ENCODE measurements at regions not wholly inside any gene's neighbourhood (a gene's known extent, or its start where the extent isn't known, plus 50 kb on each side); places are given as distances from the start of the nearest gene placed in this dataset.

- Histone ChIP-seq H3K27ac (ENCODE audit: low read depth, low read length) (no peak overlapping the region), H3K27me3 (ENCODE audit: insufficient read depth, low read length) (no peaks in the 10 kb centered on the region), H3K9me3 (ENCODE audit: control insufficient read depth in 1 of 2, low read length in 2 of 2) (no peaks in the 10 kb centered on the region), H3K4me1 (ENCODE audit: insufficient read depth, low read length) (no peaks in the 10 kb centered on the region), H3K36me3 (ENCODE audit: insufficient read depth, low read length) (no peaks in the 10 kb centered on the region), H3K4me3 (ENCODE audit: low read length in 2 of 2) (no peak overlapping the region)
- CTCF ChIA-PET (ENCODE audit: partially characterized antibody), result no interaction called here
- peaks cover 0 to 8% (median 0%) of the 10 kb centered on the region in 8 donors for H3K9me3 Mint-ChIP-seq
- H3K27me3 Mint-ChIP-seq, result peaks cover 0 to 3% of the 10 kb centered on the region in 2 donors
- no peaks in the 10 kb centered on the region for H3K4me1 Mint-ChIP-seq
- intact Hi-C loops (cut with micrococcal nuclease), result no loop called here
- H3K36me3 Mint-ChIP-seq, result no peaks in the 10 kb centered on the region
- no peak overlapping the region for H3K4me3 Mint-ChIP-seq
- no peak for DNase-seq
- POLR2A ChIA-PET (ENCODE audit: partially characterized antibody), result no interaction called here
- H3K27ac Mint-ChIP-seq, result no peak overlapping the region
Measured at GRCh38 chr6:21971541-21971940, 325.3 kb downstream of the PRL start.

- peaks cover 0 to 1% of the 10 kb centered on the region in 2 donors for H3K27me3 Mint-ChIP-seq
- Histone ChIP-seq H3K4me3 (ENCODE audit: low read length in 2 of 2) (no peak overlapping the region), H3K27ac (ENCODE audit: low read depth, low read length) (no peak overlapping the region), H3K4me1 (ENCODE audit: insufficient read depth, low read length) (no peaks in the 10 kb centered on the region), H3K36me3 (ENCODE audit: insufficient read depth, low read length) (no peaks in the 10 kb centered on the region), H3K9me3 (ENCODE audit: control insufficient read depth in 1 of 2, low read length in 2 of 2) (no peaks in the 10 kb centered on the region), H3K27me3 (ENCODE audit: insufficient read depth, low read length) (no peaks in the 10 kb centered on the region)
- CTCF ChIA-PET (ENCODE audit: partially characterized antibody), result no interaction called here
- no peak overlapping the region for H3K4me3 Mint-ChIP-seq
- no peak overlapping the region for H3K27ac Mint-ChIP-seq
- no peak for DNase-seq
- no peaks in the 10 kb centered on the region for H3K36me3 Mint-ChIP-seq
- intact Hi-C loops (cut with micrococcal nuclease), result no loop called here
- H3K9me3 Mint-ChIP-seq, result peaks cover 0 to 8% (median 0%) of the 10 kb centered on the region in 8 donors
- POLR2A ChIA-PET (ENCODE audit: partially characterized antibody), result no interaction called here
- no peaks in the 10 kb centered on the region for H3K4me1 Mint-ChIP-seq
Measured at GRCh38 chr6:21972516-21972915, 324.3 kb downstream of the PRL start.

- intact Hi-C loops (cut with micrococcal nuclease), result no loop called here
- Histone ChIP-seq H3K4me3 (ENCODE audit: low read length in 2 of 2) (no peak overlapping the region), H3K27me3 (ENCODE audit: insufficient read depth, low read length) (no peaks in the 10 kb centered on the region), H3K27ac (ENCODE audit: low read depth, low read length) (no peak overlapping the region), H3K9me3 (ENCODE audit: control insufficient read depth in 1 of 2, low read length in 2 of 2) (no peaks in the 10 kb centered on the region), H3K36me3 (ENCODE audit: insufficient read depth, low read length) (no peaks in the 10 kb centered on the region), H3K4me1 (ENCODE audit: insufficient read depth, low read length) (no peaks in the 10 kb centered on the region)
- Mint-ChIP-seq H3K9me3 (peaks cover 0 to 7% (median 0%) of the 10 kb centered on the region in 8 donors), H3K4me3 (no peak overlapping the region), H3K36me3 (no peaks in the 10 kb centered on the region), H3K27ac (no peak overlapping the region), H3K27me3 (peaks cover 0 to 1% of the 10 kb centered on the region in 2 donors), H3K4me1 (peaks cover 0 to 3% (median 0%) of the 10 kb centered on the region in 4 donors)
- ChIA-PET CTCF (ENCODE audit: partially characterized antibody) (no interaction called here), POLR2A (ENCODE audit: partially characterized antibody) (no interaction called here)
- DNase-seq, result no peak
Measured at GRCh38 chr6:21977346-21977745, 319.5 kb downstream of the PRL start.

- ChIA-PET POLR2A (ENCODE audit: partially characterized antibody) (no interaction called here), CTCF (ENCODE audit: partially characterized antibody) (no interaction called here)
- Mint-ChIP-seq H3K4me3 (no peak overlapping the region), H3K9me3 (no peaks in the 10 kb centered on the region), H3K27me3 (no peaks in the 10 kb centered on the region), H3K36me3 (no peaks in the 10 kb centered on the region), H3K4me1 (peaks cover 0 to 3% (median 0%) of the 10 kb centered on the region in 4 donors), H3K27ac (no peak overlapping the region)
- Histone ChIP-seq H3K36me3 (ENCODE audit: insufficient read depth, low read length) (no peaks in the 10 kb centered on the region), H3K27ac (ENCODE audit: low read depth, low read length) (no peak overlapping the region), H3K27me3 (ENCODE audit: insufficient read depth, low read length) (no peaks in the 10 kb centered on the region), H3K9me3 (ENCODE audit: control insufficient read depth in 1 of 2, low read length in 2 of 2) (no peaks in the 10 kb centered on the region), H3K4me1 (ENCODE audit: insufficient read depth, low read length) (no peaks in the 10 kb centered on the region), H3K4me3 (ENCODE audit: low read length in 2 of 2) (no peak overlapping the region)
- intact Hi-C loops (cut with micrococcal nuclease), result no loop called here
- no peak for DNase-seq
Measured at GRCh38 chr6:21981235-21981833, 315.5 kb downstream of the PRL start.

GRCh38 chr6:21984135-21984534 is 312.7 kb downstream of the PRL start:
- Mint-ChIP-seq H3K36me3 (no peaks in the 10 kb centered on the region), H3K4me3 (no peak overlapping the region), H3K4me1 (peaks cover 0 to 6% (median 3%) of the 10 kb centered on the region in 4 donors), H3K27ac (no peak overlapping the region), H3K9me3 (no peaks in the 10 kb centered on the region), H3K27me3 (no peaks in the 10 kb centered on the region)
- Histone ChIP-seq H3K27me3 (ENCODE audit: insufficient read depth, low read length) (no peaks in the 10 kb centered on the region), H3K27ac (ENCODE audit: low read depth, low read length) (no peak overlapping the region), H3K4me3 (ENCODE audit: low read length in 2 of 2) (no peak overlapping the region), H3K9me3 (ENCODE audit: control insufficient read depth in 1 of 2, low read length in 2 of 2) (no peaks in the 10 kb centered on the region), H3K36me3 (ENCODE audit: insufficient read depth, low read length) (no peaks in the 10 kb centered on the region), H3K4me1 (ENCODE audit: insufficient read depth, low read length) (peaks cover 9% of the 10 kb centered on the region)
- intact Hi-C loops (cut with micrococcal nuclease), result no loop called here
- POLR2A ChIA-PET (ENCODE audit: partially characterized antibody), result no interaction called here
- CTCF ChIA-PET (ENCODE audit: partially characterized antibody), result no interaction called here
- DNase-seq, result no peak

- DNase-seq, result no peak
- Histone ChIP-seq H3K4me3 (ENCODE audit: low read length in 2 of 2) (no peak overlapping the region), H3K4me1 (ENCODE audit: insufficient read depth, low read length) (peaks cover 9% of the 10 kb centered on the region), H3K27ac (ENCODE audit: low read depth, low read length) (no peak overlapping the region), H3K27me3 (ENCODE audit: insufficient read depth, low read length) (no peaks in the 10 kb centered on the region), H3K9me3 (ENCODE audit: control insufficient read depth in 1 of 2, low read length in 2 of 2) (no peaks in the 10 kb centered on the region), H3K36me3 (ENCODE audit: insufficient read depth, low read length) (no peaks in the 10 kb centered on the region)
- H3K36me3 Mint-ChIP-seq, result no peaks in the 10 kb centered on the region
- no peak overlapping the region for H3K4me3 Mint-ChIP-seq
- intact Hi-C loops (cut with micrococcal nuclease), result no loop called here
- POLR2A ChIA-PET (ENCODE audit: partially characterized antibody), result no interaction called here
- no peaks in the 10 kb centered on the region for H3K9me3 Mint-ChIP-seq
- CTCF ChIA-PET (ENCODE audit: partially characterized antibody), result no interaction called here
- no peaks in the 10 kb centered on the region for H3K27me3 Mint-ChIP-seq
- H3K4me1 Mint-ChIP-seq, result peaks cover 0 to 6% (median 3%) of the 10 kb centered on the region in 4 donors
- H3K27ac Mint-ChIP-seq, result no peak overlapping the region
Measured at GRCh38 chr6:21984561-21984960, 312.3 kb downstream of the PRL start.

GRCh38 chr6:21985904-21986303 is 310.9 kb downstream of the PRL start:
- H3K9me3 Mint-ChIP-seq, result no peaks in the 10 kb centered on the region

GRCh38 chr6:21986703-21987102 is 310.1 kb downstream of the PRL start:
- no peaks in the 10 kb centered on the region for H3K27me3 Mint-ChIP-seq
- Histone ChIP-seq H3K9me3 (ENCODE audit: control insufficient read depth in 1 of 2, low read length in 2 of 2) (no peaks in the 10 kb centered on the region), H3K36me3 (ENCODE audit: insufficient read depth, low read length) (no peaks in the 10 kb centered on the region), H3K27me3 (ENCODE audit: insufficient read depth, low read length) (no peaks in the 10 kb centered on the region), H3K4me3 (ENCODE audit: low read length in 2 of 2) (no peak overlapping the region), H3K4me1 (ENCODE audit: insufficient read depth, low read length) (peaks cover 9% of the 10 kb centered on the region), H3K27ac (ENCODE audit: low read depth, low read length) (no peak overlapping the region)
- no peak overlapping the region for H3K4me3 Mint-ChIP-seq
- no peak for DNase-seq
- H3K4me1 Mint-ChIP-seq, result peaks cover 0 to 6% (median 2%) of the 10 kb centered on the region in 4 donors
- CTCF ChIA-PET (ENCODE audit: partially characterized antibody), result no interaction called here
- no peaks in the 10 kb centered on the region for H3K36me3 Mint-ChIP-seq
- H3K27ac Mint-ChIP-seq, result no peak overlapping the region
- POLR2A ChIA-PET (ENCODE audit: partially characterized antibody), result no interaction called here
- intact Hi-C loops (cut with micrococcal nuclease), result no loop called here
- H3K9me3 Mint-ChIP-seq, result peaks cover 0 to 2% (median 0%) of the 10 kb centered on the region in 8 donors

More at GRCh38 chr6:21985904-21986303, 310.9 kb downstream of the PRL start:
- Mint-ChIP-seq H3K27me3 (no peaks in the 10 kb centered on the region), H3K36me3 (no peaks in the 10 kb centered on the region), H3K4me3 (no peak overlapping the region), H3K4me1 (peaks cover 0 to 6% (median 2%) of the 10 kb centered on the region in 4 donors), H3K27ac (no peak overlapping the region)
- Histone ChIP-seq H3K27ac (ENCODE audit: low read depth, low read length) (no peak overlapping the region), H3K36me3 (ENCODE audit: insufficient read depth, low read length) (no peaks in the 10 kb centered on the region), H3K27me3 (ENCODE audit: insufficient read depth, low read length) (no peaks in the 10 kb centered on the region), H3K9me3 (ENCODE audit: control insufficient read depth in 1 of 2, low read length in 2 of 2) (no peaks in the 10 kb centered on the region), H3K4me3 (ENCODE audit: low read length in 2 of 2) (no peak overlapping the region), H3K4me1 (ENCODE audit: insufficient read depth, low read length) (peaks cover 9% of the 10 kb centered on the region)
- ChIA-PET POLR2A (ENCODE audit: partially characterized antibody) (no interaction called here), CTCF (ENCODE audit: partially characterized antibody) (no interaction called here)
- intact Hi-C loops (cut with micrococcal nuclease), result no loop called here
- DNase-seq, result no peak
